ENCODE measurements at regions not wholly inside any gene's neighbourhood (a gene's known extent, or its start where the extent isn't known, plus 50 kb on each side); places are given as distances from the start of the nearest gene placed in this dataset.
"Not testable (repeated sequence)": the region's sequence is repeated elsewhere in the genome, so short reads cannot be mapped to it uniquely, and the experiment has no call there.

GRCh38 chr14:105873870-105874512 lies 347.6 kb downstream of the TMEM121 start:
- no peak for DNase-seq (ENCODE audit: low spot score)

- DNase-seq (ENCODE audit: low spot score): no peak
Measured at GRCh38 chr14:105876158-105876557, 349.8 kb downstream of the TMEM121 start.

- no peak for DNase-seq (ENCODE audit: low spot score)
Measured at GRCh38 chr14:105876829-105877228, 350.4 kb downstream of the TMEM121 start.

GRCh38 chr14:105877645-105878044 lies 351.3 kb downstream of the TMEM121 start:
- DNase-seq (ENCODE audit: low spot score): no peak

- DNase-seq (ENCODE audit: low spot score): no peak
Measured at GRCh38 chr14:105878125-105878524, 351.7 kb downstream of the TMEM121 start.

- DNase-seq (ENCODE audit: low spot score): no peak
Measured at GRCh38 chr14:105878554-105878953, 352.2 kb downstream of the TMEM121 start.

GRCh38 chr14:105879503-105879866 lies 353.1 kb downstream of the TMEM121 start:
- DNase-seq (ENCODE audit: low spot score): no peak

- no peak for DNase-seq (ENCODE audit: low spot score)
Measured at GRCh38 chr14:105879867-105880561, 353.6 kb downstream of the TMEM121 start.

GRCh38 chr14:105880616-105881015 lies 354.2 kb downstream of the TMEM121 start:
- peak; percentile 9 for DNase-seq (ENCODE audit: low spot score)

- peak; percentile 13 for DNase-seq (ENCODE audit: low spot score)
Measured at GRCh38 chr14:105881021-105881930, 354.9 kb downstream of the TMEM121 start.

GRCh38 chr14:105882011-105882410 lies 355.6 kb downstream of the TMEM121 start:
- not testable (repeated sequence) for DNase-seq (ENCODE audit: low spot score)

GRCh38 chr14:105882626-105883025 lies 356.2 kb downstream of the TMEM121 start:
- DNase-seq (ENCODE audit: low spot score): peak; percentile 3

- peak; percentile 12 for DNase-seq (ENCODE audit: low spot score)
Measured at GRCh38 chr14:105883066-105884005, 357.0 kb downstream of the TMEM121 start.

GRCh38 chr14:105884192-105884807 lies 357.9 kb downstream of the TMEM121 start:
- not testable (repeated sequence) for DNase-seq (ENCODE audit: low spot score)

- no peak for DNase-seq (ENCODE audit: low spot score)
Measured at GRCh38 chr14:105884808-105885281, 358.5 kb downstream of the TMEM121 start.

GRCh38 chr14:105885561-105886320 lies 359.4 kb downstream of the TMEM121 start:
- no peak for DNase-seq (ENCODE audit: low spot score)

- not testable (repeated sequence) for DNase-seq (ENCODE audit: low spot score)
Measured at GRCh38 chr14:105886791-105887191, 360.4 kb downstream of the TMEM121 start.

- DNase-seq (ENCODE audit: low spot score): no peak
Measured at GRCh38 chr14:105887692-105888091, 361.3 kb downstream of the TMEM121 start.

- no peak for DNase-seq (ENCODE audit: low spot score)
Measured at GRCh38 chr14:105888151-105888550, 361.8 kb downstream of the TMEM121 start.
